ENCODE measurements at regions not wholly inside any gene's neighbourhood (a gene's known extent, or its start where the extent isn't known, plus 50 kb on each side); places are given as distances from the start of the nearest gene placed in this dataset.

- TF ChIP-seq POLR2A (IDR thresholded peaks at IDR 0.05; ENCODE audit: low read depth, low read length), result no peak
- no peak for FAIRE-seq
- DNase-seq (ENCODE audit: insufficient read length, low spot score), result no peak
Observed at GRCh38 chr21:35952651-35953340, 107.5 kb downstream of the SETD4 start.

- TF ChIP-seq POLR2A (IDR thresholded peaks at IDR 0.05; ENCODE audit: low read depth, low read length), result no peak
Observed at GRCh38 chr21:35948982-35949381, 111.3 kb downstream of the SETD4 start.

GRCh38 chr21:35945089-35945671 is 115.1 kb downstream of the SETD4 start:
- no peak for FAIRE-seq
- no peak for DNase-seq (ENCODE audit: insufficient read length, low spot score)
- no peak for TF ChIP-seq POLR2A (IDR thresholded peaks at IDR 0.05; ENCODE audit: low read depth, low read length)

More at GRCh38 chr21:35948982-35949381, 111.3 kb downstream of the SETD4 start:
- FAIRE-seq (no peak), DNase-seq (ENCODE audit: insufficient read length, low spot score) (no peak)

- TF ChIP-seq POLR2A (IDR thresholded peaks at IDR 0.05; ENCODE audit: low read depth, low read length), result no peak
- no peak for FAIRE-seq
- no peak for DNase-seq (ENCODE audit: insufficient read length, low spot score)
Observed at GRCh38 chr21:35943752-35944151, 116.6 kb downstream of the SETD4 start.

GRCh38 chr21:35942211-35943144 is 117.8 kb downstream of the SETD4 start:
- DNase-seq (ENCODE audit: insufficient read length, low spot score), result no peak
- no peak for TF ChIP-seq POLR2A (IDR thresholded peaks at IDR 0.05; ENCODE audit: low read depth, low read length)
- FAIRE-seq, result no peak

- TF ChIP-seq POLR2A (IDR thresholded peaks at IDR 0.05; ENCODE audit: low read depth, low read length), result no peak
- FAIRE-seq (peak; percentile 92), DNase-seq (ENCODE audit: insufficient read length, low spot score) (peak; percentile 30)
Observed at GRCh38 chr21:35940074-35940927, 120.0 kb downstream of the SETD4 start.

- FAIRE-seq (no peak), DNase-seq (ENCODE audit: insufficient read length, low spot score) (no peak)
- TF ChIP-seq POLR2A (IDR thresholded peaks at IDR 0.05; ENCODE audit: low read depth, low read length), result no peak
Observed at GRCh38 chr21:35938446-35938845, 121.9 kb downstream of the SETD4 start.

GRCh38 chr21:35933466-35933865 is 126.9 kb downstream of the SETD4 start:
- no peak for TF ChIP-seq POLR2A (IDR thresholded peaks at IDR 0.05; ENCODE audit: low read depth, low read length)
- DNase-seq (ENCODE audit: insufficient read length, low spot score) (peak; percentile 43), FAIRE-seq (peak; percentile 33)

- no peak for TF ChIP-seq POLR2A (IDR thresholded peaks at IDR 0.05; ENCODE audit: low read depth, low read length)
- DNase-seq (ENCODE audit: insufficient read length, low spot score) (peak; percentile 51), FAIRE-seq (peak; percentile 64)
Observed at GRCh38 chr21:35932232-35932911, 128.0 kb downstream of the SETD4 start.

- FAIRE-seq (no peak), DNase-seq (ENCODE audit: insufficient read length, low spot score) (no peak)
- TF ChIP-seq POLR2A (IDR thresholded peaks at IDR 0.05; ENCODE audit: low read depth, low read length), result no peak
Observed at GRCh38 chr21:35929901-35930300, 130.4 kb downstream of the SETD4 start.

GRCh38 chr21:35927262-35927661 is 133.1 kb downstream of the SETD4 start:
- no peak for DNase-seq (ENCODE audit: insufficient read length, low spot score)
- no peak for TF ChIP-seq POLR2A (IDR thresholded peaks at IDR 0.05; ENCODE audit: low read depth, low read length)
- no peak for FAIRE-seq

- FAIRE-seq (no peak), DNase-seq (ENCODE audit: insufficient read length, low spot score) (no peak)
- TF ChIP-seq POLR2A (IDR thresholded peaks at IDR 0.05; ENCODE audit: low read depth, low read length), result no peak
Observed at GRCh38 chr21:35926003-35926740, 134.2 kb downstream of the SETD4 start.
